HepG2 (cell line): ENCODE measurements at regions not wholly inside any gene's neighbourhood (a gene's known extent, or its start where the extent isn't known, plus 50 kb on each side); places are given as distances from the start of the nearest gene placed in this dataset.

ENCODE experiments used
- ATAC-seq: fragments of 200-7000 bp; cut with Tn5 transposase; 3 replicates; pipeline ENCODE4 v1.9.1; 2020; ENCODE audit warnings: mild to moderate bottlenecking, moderate library complexity
- BruUV-seq: library from RNA; stranded (reverse); fragments of 400-500 nt; replicated peaks from 2 replicates; lab custom pipeline; 2021; lab: Mats Ljungman, UMichigan
- CTCF ChIA-PET: fragments of 300-600 bp; formaldehyde crosslinking; extraction: SDS; loops from one replicate; lab custom pipeline; 2021; ENCODE audit warnings: low total read pairs, inconsistent platforms, low intra/inter-chr PET ratio; lab: Yijun Ruan, JAX
- POLR2A ChIA-PET: fragments of 350-600 bp; sonication (Branson Sonifier 250); formaldehyde crosslinking; loops from one replicate; lab custom pipeline; 2020; ENCODE audit warnings: antibody characterized with exemption, inconsistent platforms; lab: Yijun Ruan, JAX
- DNase-seq: peaks from one replicate; pipeline ENCODE4 v3.0.0-alpha.2; 2015; ENCODE audit warnings: low spot score
- FAIRE-seq: peaks from 3 replicates; lab custom pipeline; 2011; peaks lifted over from hg19 to GRCh38; lab: Jason Lieb, UNC
- H2AFZ ChIP-seq: one replicate; pipeline ENCODE4 v1.6.1; 2011; ENCODE audit warnings: low read length, inconsistent platforms
- H3K27ac ChIP-seq: fragments of 300-600 bp; 3 replicates; pipeline ENCODE4 v1.8.0; 2011; ENCODE audit warnings: mixed run types, mild to moderate bottlenecking, mixed read lengths, low read length, inconsistent platforms; ENCODE audit not compliant: insufficient read depth; ENCODE audit errors: extremely low read length
- H3K27me3 ChIP-seq, 2 experiments: fragments of 200-600 bp in 1 of 2; 2 replicates in 1 of 2; 3 replicates in 1 of 2; pipeline versions ENCODE4 v1.6.0 to v1.8.0; 2011; ENCODE audit warnings: low read length in 2 of 2, mild to moderate bottlenecking in 2 of 2, moderate library complexity in 2 of 2, inconsistent platforms in 1 of 2; ENCODE audit not compliant: insufficient read depth in 2 of 2, control insufficient read depth in 1 of 2
- H3K36me3 ChIP-seq, 2 experiments: fragments of 200-600 bp in 1 of 2; replicated peaks in 1 of 2; 2 replicates in 1 of 2; 3 replicates in 1 of 2; pipeline versions ENCODE4 v1.5.1 to v1.8.0; 2011; ENCODE audit warnings: low read length in 2 of 2, inconsistent platforms in 1 of 2; ENCODE audit not compliant: insufficient read depth in 2 of 2, control insufficient read depth in 1 of 2
- H3K4me1 ChIP-seq: 2 replicates; pipeline ENCODE4 v1.5.1; 2012; ENCODE audit warnings: low read length, inconsistent platforms; ENCODE audit not compliant: insufficient read depth
- H3K4me2 ChIP-seq: 2 replicates; pipeline ENCODE4 v1.6.0; 2011; ENCODE audit warnings: low read depth, low read length, inconsistent platforms
- H3K4me3 ChIP-seq, 3 experiments: fragments of 200-600 bp in 1 of 3; sonication (generic), shearing (Covaris generic) in 1 of 3; replicated peaks in 1 of 3; 2 replicates each; pipeline ENCODE4 v1.5.1; 2011 to 2016; ENCODE audit warnings: low read length in 3 of 3, inconsistent platforms in 2 of 3, low read depth in 2 of 3, mild to moderate bottlenecking in 2 of 3, control low read depth in 1 of 3, mixed read lengths in 1 of 3; ENCODE audit not compliant: insufficient read depth in 1 of 3
- H3K79me2 ChIP-seq: one replicate; pipeline ENCODE4 v1.6.1; 2011; ENCODE audit warnings: low read length, inconsistent platforms; ENCODE audit not compliant: insufficient read depth
- H3K9ac ChIP-seq: 2 replicates; pipeline ENCODE4 v1.6.0; 2011; ENCODE audit warnings: mild to moderate bottlenecking, low read depth, low read length, inconsistent platforms; ENCODE audit not compliant: insufficient read depth
- H3K9me3 ChIP-seq: 2 replicates; pipeline ENCODE4 v1.5.1; 2012; ENCODE audit warnings: mild to moderate bottlenecking, low read length
- H4K20me1 ChIP-seq: 2 replicates; pipeline ENCODE4 v1.6.0; 2011; ENCODE audit warnings: inconsistent platforms, mild to moderate bottlenecking, low read length, moderate library complexity; ENCODE audit not compliant: insufficient read depth
- MED8 ChIP-seq: sonication (generic); formaldehyde crosslinking; IDR thresholded peaks from 2 replicates; pipeline ENCODE4 v1.8.1; 2023; ENCODE audit warnings: mild to moderate bottlenecking, missing genetic modification reagents; ENCODE audit not compliant: insufficient replicate concordance
- SPEN ChIP-seq: sonication (generic); formaldehyde crosslinking; IDR thresholded peaks from 2 replicates; pipeline ENCODE4 v1.5.1; 2020; ENCODE audit warnings: low read depth, mild to moderate bottlenecking, missing genetic modification reagents
- SRF ChIP-seq: IDR thresholded peaks from 2 replicates; pipeline ENCODE4 v1.6.1; 2011; ENCODE audit warnings: mild to moderate bottlenecking, low read depth, low read length, moderate library complexity
- TEAD3 ChIP-seq: optimal IDR thresholded peaks from 2 replicates; pipeline ENCODE3; 2016; ENCODE audit warnings: borderline replicate concordance
- ZNF225 ChIP-seq: sonication (generic); formaldehyde crosslinking; IDR thresholded peaks from 2 replicates; pipeline ENCODE4 v1.4.0; 2020; ENCODE audit warnings: mild to moderate bottlenecking, missing genetic modification reagents
- ZNF333 ChIP-seq: sonication (generic); formaldehyde crosslinking; IDR thresholded peaks from 2 replicates; pipeline ENCODE4 v1.4.0; 2020; ENCODE audit warnings: mild to moderate bottlenecking, missing genetic modification reagents, borderline replicate concordance
- ZNF484 ChIP-seq: sonication (generic); formaldehyde crosslinking; IDR thresholded peaks from 2 replicates; pipeline ENCODE4 v1.5.1; 2020; ENCODE audit warnings: mild to moderate bottlenecking, low read depth, missing genetic modification reagents, borderline replicate concordance
- WGBS: methylation state at CpG from one replicate; pipeline ENCODE4 v1.1.6; 2017; ENCODE audit warnings: low lambda C conversion rate; 5-methylcytosine and 5-hydroxymethylcytosine counted together
- in situ Hi-C: cut with HindIII; loops from 2 replicates; pipeline ENCODE4 v1.10.0; 2017; ENCODE audit warnings: low pct_unique_long_range_greater_than_20kb; ENCODE audit not compliant: extremely low pct_ligation_motif_present
- intact Hi-C: fragments of 100-400 bp; cut with micrococcal nuclease; formaldehyde crosslinking; loops from one replicate; pipeline ENCODE4 v1.10.0; 2022; ENCODE audit not compliant: unreplicated experiment
- TF ChIP-seq, protein P1 (sequence below): sonication (generic); formaldehyde crosslinking; IDR thresholded peaks from 2 replicates; pipeline ENCODE4 v1.5.0; 2020; ENCODE audit warnings: missing genetic modification reagents, mild to moderate bottlenecking, borderline replicate concordance
- TF ChIP-seq, protein P2 (sequence below): sonication (generic); formaldehyde crosslinking; IDR thresholded peaks from 2 replicates; pipeline ENCODE4 v1.8.1; 2023; ENCODE audit warnings: mild to moderate bottlenecking, inconsistent platforms, moderate library complexity, missing genetic modification reagents, borderline replicate concordance

DNA sequence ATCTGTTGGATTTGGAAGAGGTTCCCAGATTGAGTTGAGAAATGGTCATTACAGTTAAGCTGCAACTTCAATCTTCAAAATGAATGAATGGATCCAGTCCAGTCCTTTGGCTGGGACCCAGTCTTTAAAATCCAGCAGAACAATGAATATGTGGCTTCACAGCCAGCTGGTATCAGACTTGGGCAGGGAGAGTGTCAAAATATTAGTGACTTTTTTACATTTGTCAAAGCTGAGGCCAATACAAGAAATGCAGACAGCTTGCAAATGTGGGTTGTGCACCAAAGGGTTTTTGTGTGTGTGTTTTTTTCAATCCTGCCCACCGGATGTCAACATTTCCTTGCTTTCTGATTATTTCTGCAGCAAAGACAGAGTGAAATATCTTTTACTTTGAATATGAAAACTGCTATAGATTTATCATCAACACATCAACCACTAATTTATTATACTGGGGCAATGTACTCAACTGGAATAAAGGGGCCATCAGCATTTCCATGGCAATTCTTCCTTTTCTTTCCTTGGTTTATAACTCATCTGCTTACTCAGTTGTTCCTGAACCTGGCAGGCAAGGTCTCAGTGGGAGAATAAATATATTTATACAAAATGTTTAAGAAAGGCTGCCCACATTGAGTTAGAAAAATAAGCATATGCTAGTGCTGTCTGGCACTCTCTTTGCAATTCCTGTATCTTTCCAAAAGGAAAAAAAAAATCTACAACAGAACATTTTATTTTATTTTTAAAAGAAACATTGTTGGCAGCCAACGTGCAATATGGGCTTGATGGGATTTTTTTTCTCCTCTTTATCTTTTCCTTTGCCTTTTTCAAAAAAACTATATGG lies 491.6 kb upstream of the C1orf87 start:
- Histone ChIP-seq H2AFZ (no peak overlapping the region), H3K79me2 (no peaks in the 10 kb centered on the region), H3K4me1 (no peaks in the 10 kb centered on the region), H3K36me3 (no peaks in the 10 kb centered on the region), H3K4me2 (no peak overlapping the region), H3K9ac (no peak overlapping the region), H3K27ac (no peak overlapping the region), H3K4me3 (no peak overlapping the region), H3K9me3 (no peaks in the 10 kb centered on the region), H4K20me1 (no peaks in the 10 kb centered on the region), H3K27me3 (no peaks in the 10 kb centered on the region)
- in situ Hi-C loops, result no loop called here
- TF ChIP-seq, protein P1, sequence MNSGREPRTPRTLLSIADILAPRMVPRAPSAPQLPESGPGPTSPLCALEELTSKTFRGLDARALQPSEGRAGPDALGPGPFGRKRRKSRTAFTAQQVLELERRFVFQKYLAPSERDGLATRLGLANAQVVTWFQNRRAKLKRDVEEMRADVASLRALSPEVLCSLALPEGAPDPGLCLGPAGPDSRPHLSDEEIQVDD (CRISPR knock-in tag), result no peak
- TF ChIP-seq SPEN, result no peak
- TF ChIP-seq, protein P2, sequence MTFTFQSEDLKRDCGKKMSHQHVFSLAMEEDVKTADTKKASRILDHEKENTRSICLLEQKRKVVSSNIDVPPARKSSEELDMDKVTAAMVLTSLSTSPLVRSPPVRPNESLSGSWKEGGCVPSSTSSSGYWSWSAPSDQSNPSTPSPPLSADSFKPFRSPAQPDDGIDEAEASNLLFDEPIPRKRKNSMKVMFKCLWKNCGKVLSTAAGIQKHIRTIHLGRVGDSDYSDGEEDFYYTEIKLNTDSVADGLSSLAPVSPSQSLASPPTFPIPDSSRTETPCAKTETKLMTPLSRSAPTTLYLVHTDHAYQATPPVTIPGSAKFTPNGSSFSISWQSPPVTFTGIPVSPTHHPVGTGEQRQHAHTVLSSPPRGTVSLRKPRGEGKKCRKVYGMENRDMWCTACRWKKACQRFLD (CRISPR knock-in tag), result no peak
- no peak for TF ChIP-seq TEAD3 (CRISPR knock-in tag)
- TF ChIP-seq SRF, result no peak
- TF ChIP-seq ZNF225 (CRISPR knock-in tag), result no peak
- no peak for TF ChIP-seq ZNF333 (CRISPR knock-in tag)
- no peak for TF ChIP-seq MED8
- TF ChIP-seq ZNF484 (CRISPR knock-in tag), result no peak
- ATAC-seq (no peak), DNase-seq (no peak), FAIRE-seq (no peak)
- WGBS, result under 1% methylated on average over 2 of the region's 2 CpGs
- no TSS peak for BruUV-seq
- ChIA-PET POLR2A (no interaction called here), CTCF (no interaction called here)
- intact Hi-C loops, result no loop called here
